ENCODE measurements at regions not wholly inside any gene's neighbourhood (a gene's known extent, or its start where the extent isn't known, plus 50 kb on each side); places are given as distances from the start of the nearest gene placed in this dataset.

GRCh38 chr10:131653140-131653539 is 247.7 kb upstream of the PPP2R2D start:
- peaks cover 46% of the 10 kb centered on the region for H3K9me3 Mint-ChIP-seq
- H3K27me3 Mint-ChIP-seq (ENCODE audit: insufficient read depth): no peaks in the 10 kb centered on the region
- no peak for DNase-seq
- H3K36me3 Mint-ChIP-seq (ENCODE audit: low read depth): peaks cover 6% of the 10 kb centered on the region; the same call in 1 of the 2 replicates
- TF ChIP-seq CTCF (IDR thresholded peaks at IDR 0.05): no peak
- no peaks in the 10 kb centered on the region for H3K4me1 Mint-ChIP-seq (ENCODE audit: low read depth)
- H3K4me3 Mint-ChIP-seq: no peak overlapping the region
- H3K27ac Mint-ChIP-seq: no peak overlapping the region

- DNase-seq: no peak
- Mint-ChIP-seq H3K27me3 (ENCODE audit: insufficient read depth) (no peaks in the 10 kb centered on the region), H3K9me3 (peaks cover 49% of the 10 kb centered on the region), H3K36me3 (ENCODE audit: low read depth) (peaks cover 6% of the 10 kb centered on the region; the same call in 1 of the 2 replicates), H3K4me3 (no peak overlapping the region), H3K4me1 (ENCODE audit: low read depth) (no peaks in the 10 kb centered on the region), H3K27ac (no peak overlapping the region)
- no peak for TF ChIP-seq CTCF (IDR thresholded peaks at IDR 0.05)
Observed at GRCh38 chr10:131653554-131654470, 247.0 kb upstream of the PPP2R2D start.

GRCh38 chr10:131654471-131655087 is 246.2 kb upstream of the PPP2R2D start:
- Mint-ChIP-seq H3K9me3 (peaks cover 49% of the 10 kb centered on the region), H3K27ac (no peak overlapping the region), H3K4me3 (no peak overlapping the region), H3K4me1 (ENCODE audit: low read depth) (no peaks in the 10 kb centered on the region), H3K36me3 (ENCODE audit: low read depth) (peaks cover 6% of the 10 kb centered on the region; the same call in 1 of the 2 replicates), H3K27me3 (ENCODE audit: insufficient read depth) (no peaks in the 10 kb centered on the region)
- DNase-seq: no peak
- TF ChIP-seq CTCF (IDR thresholded peaks at IDR 0.05): no peak

GRCh38 chr10:131655101-131655849 is 245.5 kb upstream of the PPP2R2D start:
- TF ChIP-seq CTCF (IDR thresholded peaks at IDR 0.05): no peak
- Mint-ChIP-seq H3K27ac (no peak overlapping the region), H3K4me3 (no peak overlapping the region), H3K9me3 (peaks cover 52% of the 10 kb centered on the region), H3K27me3 (ENCODE audit: insufficient read depth) (no peaks in the 10 kb centered on the region; the same call in 1 of the 2 replicates), H3K36me3 (ENCODE audit: low read depth) (peaks cover 6% of the 10 kb centered on the region; the same call in 1 of the 2 replicates), H3K4me1 (ENCODE audit: low read depth) (no peaks in the 10 kb centered on the region)
- DNase-seq: no peak

GRCh38 chr10:131656009-131656408 is 244.8 kb upstream of the PPP2R2D start:
- DNase-seq: no peak
- no peaks in the 10 kb centered on the region for H3K4me1 Mint-ChIP-seq (ENCODE audit: low read depth)
- no peaks in the 10 kb centered on the region; the same call in 1 of the 2 replicates for H3K27me3 Mint-ChIP-seq (ENCODE audit: insufficient read depth)
- no peak overlapping the region for H3K27ac Mint-ChIP-seq
- H3K36me3 Mint-ChIP-seq (ENCODE audit: low read depth): peaks cover 6% of the 10 kb centered on the region; the same call in 1 of the 2 replicates
- no peak for TF ChIP-seq CTCF (IDR thresholded peaks at IDR 0.05)
- peaks cover 59% of the 10 kb centered on the region for H3K9me3 Mint-ChIP-seq
- H3K4me3 Mint-ChIP-seq: no peak overlapping the region
